ENCODE measurements at regions not wholly inside any gene's neighbourhood (a gene's known extent, or its start where the extent isn't known, plus 50 kb on each side); places are given as distances from the start of the nearest gene placed in this dataset.

DNA sequence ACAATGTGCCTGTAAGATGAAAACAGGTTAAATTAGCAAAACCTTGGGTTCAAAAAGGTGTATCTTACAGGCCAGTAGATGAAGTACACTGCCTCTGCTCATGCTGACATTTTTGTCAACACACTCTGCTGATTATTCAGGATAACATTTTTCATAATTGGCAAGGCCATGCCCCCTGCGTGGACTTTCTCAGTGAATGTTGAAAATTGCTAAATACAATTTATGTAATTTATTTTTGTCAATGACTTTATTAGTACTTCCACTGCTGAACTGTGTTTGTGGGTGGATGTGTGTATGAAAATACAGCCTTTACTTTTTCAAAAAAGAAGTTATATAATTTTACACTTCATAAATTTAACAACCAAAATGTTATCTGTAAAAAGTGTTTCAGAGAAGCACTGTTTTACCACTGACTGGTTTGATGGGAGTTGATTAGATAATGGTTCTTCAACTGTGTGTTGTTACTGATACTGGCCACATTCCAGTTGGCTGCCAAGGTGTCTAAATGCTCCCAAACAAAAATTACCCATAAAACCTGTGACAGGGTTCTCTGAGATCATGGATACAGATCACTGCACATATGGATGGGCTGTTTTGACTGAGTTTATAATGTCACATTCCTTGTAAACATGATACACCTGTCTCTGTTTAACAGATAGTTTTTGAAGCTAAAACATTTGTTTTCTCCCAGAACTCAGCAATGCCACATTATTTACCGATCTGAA is 151.9 kb upstream of the SLC7A11 start:
- H3K9me3 ChIP-seq (ENCODE audit: control insufficient read depth in 4 of 4, insufficient read depth in 3 of 4, low read length in 3 of 4) = no peaks in the 10 kb centered on the region
- ATAC-seq (ENCODE audit: insufficient read depth, low FRiP score) = no peak
- no peak overlapping the region for H3K27ac ChIP-seq (ENCODE audit: low read depth in 1 of 2, low read length in 1 of 2)
- H3K4me3 ChIP-seq = no peak overlapping the region
- DNase-seq = no peak
- no peaks in the 10 kb centered on the region for H3K4me1 ChIP-seq (ENCODE audit: control insufficient read depth in 5 of 5, insufficient read depth in 5 of 5, low read length in 5 of 5)
- TF ChIP-seq, protein P1, sequence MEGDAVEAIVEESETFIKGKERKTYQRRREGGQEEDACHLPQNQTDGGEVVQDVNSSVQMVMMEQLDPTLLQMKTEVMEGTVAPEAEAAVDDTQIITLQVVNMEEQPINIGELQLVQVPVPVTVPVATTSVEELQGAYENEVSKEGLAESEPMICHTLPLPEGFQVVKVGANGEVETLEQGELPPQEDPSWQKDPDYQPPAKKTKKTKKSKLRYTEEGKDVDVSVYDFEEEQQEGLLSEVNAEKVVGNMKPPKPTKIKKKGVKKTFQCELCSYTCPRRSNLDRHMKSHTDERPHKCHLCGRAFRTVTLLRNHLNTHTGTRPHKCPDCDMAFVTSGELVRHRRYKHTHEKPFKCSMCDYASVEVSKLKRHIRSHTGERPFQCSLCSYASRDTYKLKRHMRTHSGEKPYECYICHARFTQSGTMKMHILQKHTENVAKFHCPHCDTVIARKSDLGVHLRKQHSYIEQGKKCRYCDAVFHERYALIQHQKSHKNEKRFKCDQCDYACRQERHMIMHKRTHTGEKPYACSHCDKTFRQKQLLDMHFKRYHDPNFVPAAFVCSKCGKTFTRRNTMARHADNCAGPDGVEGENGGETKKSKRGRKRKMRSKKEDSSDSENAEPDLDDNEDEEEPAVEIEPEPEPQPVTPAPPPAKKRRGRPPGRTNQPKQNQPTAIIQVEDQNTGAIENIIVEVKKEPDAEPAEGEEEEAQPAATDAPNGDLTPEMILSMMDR (IDR thresholded peaks at IDR 0.05; ENCODE audit: control extremely low read depth, extremely low read depth) = no peak
- H3K9ac ChIP-seq (ENCODE audit: insufficient read depth in 1 of 2, low read length in 2 of 2) = no peak overlapping the region
- H3K27me3 ChIP-seq (ENCODE audit: control insufficient read depth in 3 of 3, insufficient read depth in 3 of 3, low read length in 2 of 3) = no peaks in the 10 kb centered on the region
- 61 to 72% methylated on average over 2 of the region's 2 CpGs for WGBS, 2 donors
- H3K36me3 ChIP-seq (ENCODE audit: control insufficient read depth in 4 of 4, insufficient read depth in 4 of 4, low read length in 4 of 4) = no peaks in the 10 kb centered on the region

DNA sequence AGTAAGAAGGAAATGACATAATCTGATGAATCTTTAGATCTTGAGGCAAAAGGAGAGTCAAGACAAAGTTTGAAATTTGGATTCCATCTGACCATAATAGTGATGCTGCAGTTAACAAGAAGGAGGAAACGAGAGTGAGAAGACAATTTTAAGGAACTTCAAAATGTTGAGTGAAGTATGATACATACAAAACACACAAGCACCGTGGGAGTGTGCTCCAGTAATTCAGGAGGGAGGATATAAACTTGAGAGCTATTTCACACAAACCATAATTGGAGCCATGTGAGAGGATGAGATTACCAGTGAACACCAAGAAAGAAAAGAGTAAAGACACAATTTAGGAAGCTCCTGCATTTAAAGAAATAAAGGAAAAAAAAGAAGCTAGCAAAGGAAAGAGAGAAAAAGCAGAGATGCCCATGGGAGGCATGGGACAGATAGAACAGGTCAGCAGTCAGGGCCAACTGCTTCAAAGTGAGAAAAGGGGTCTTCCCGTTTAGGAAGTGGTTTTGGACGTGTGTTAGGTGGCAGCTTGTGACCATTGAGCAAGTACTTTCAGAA is 150.7 kb upstream of the SLC7A11 start:
- no peak overlapping the region for H3K27ac ChIP-seq (ENCODE audit: low read depth in 1 of 2, low read length in 1 of 2)
- ATAC-seq (ENCODE audit: insufficient read depth, low FRiP score) (no peak), DNase-seq (no peak)
- H3K9ac ChIP-seq (ENCODE audit: insufficient read depth in 1 of 2, low read length in 2 of 2) = no peak overlapping the region
- H3K36me3 ChIP-seq (ENCODE audit: control insufficient read depth in 4 of 4, insufficient read depth in 4 of 4, low read length in 4 of 4) = no peaks in the 10 kb centered on the region
- no peaks in the 10 kb centered on the region for H3K4me1 ChIP-seq (ENCODE audit: control insufficient read depth in 5 of 5, insufficient read depth in 5 of 5, low read length in 5 of 5)
- H3K9me3 ChIP-seq (ENCODE audit: control insufficient read depth in 4 of 4, insufficient read depth in 3 of 4, low read length in 3 of 4) = no peaks in the 10 kb centered on the region
- 54 to 63% methylated on average over 4 of the region's 4 CpGs for WGBS, 2 donors
- TF ChIP-seq, protein P1 (IDR thresholded peaks at IDR 0.05; ENCODE audit: control extremely low read depth, extremely low read depth) = no peak
- H3K4me3 ChIP-seq = no peak overlapping the region
- H3K27me3 ChIP-seq (ENCODE audit: control insufficient read depth in 3 of 3, insufficient read depth in 3 of 3, low read length in 2 of 3) = no peaks in the 10 kb centered on the region

DNA sequence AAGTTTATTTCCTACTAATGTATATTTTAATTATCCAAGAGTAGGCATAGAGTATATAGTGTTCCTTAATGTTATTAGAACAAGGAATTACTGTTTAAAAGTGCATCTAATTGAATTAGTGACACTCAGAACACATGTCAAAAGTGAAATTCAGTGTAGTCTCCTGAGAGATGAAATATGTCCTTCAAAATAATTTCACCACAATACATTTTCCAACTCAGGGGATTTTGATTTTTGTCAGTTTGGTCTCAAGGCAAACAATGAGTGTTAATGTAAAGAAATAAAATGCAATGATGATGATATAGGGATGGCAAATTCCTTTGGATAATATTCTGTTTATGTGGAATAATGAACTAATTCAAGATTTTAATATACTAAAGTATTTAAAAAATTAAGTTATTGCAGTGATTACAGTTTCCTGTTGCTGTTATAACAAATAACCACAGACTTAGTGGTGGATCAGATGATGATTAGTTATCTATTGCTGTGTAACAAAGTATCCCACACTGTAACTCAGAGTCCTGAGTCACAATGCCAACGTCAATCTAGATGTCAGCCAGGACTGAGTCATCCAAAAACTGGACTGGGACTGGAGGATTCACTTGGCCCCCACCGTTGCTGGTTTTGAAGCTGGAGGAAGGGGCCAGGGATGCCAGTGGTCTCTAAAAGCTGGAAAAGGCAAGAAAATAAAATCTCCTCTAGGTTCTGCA is 148.0 kb upstream of the SLC7A11 start:
- DNase-seq (no peak), ATAC-seq (ENCODE audit: insufficient read depth, low FRiP score) (no peak)
- H3K27ac ChIP-seq (ENCODE audit: low read depth in 1 of 2, low read length in 1 of 2) = no peak overlapping the region
- H3K9ac ChIP-seq (ENCODE audit: insufficient read depth in 1 of 2, low read length in 2 of 2) = no peak overlapping the region
- TF ChIP-seq, protein P1 (IDR thresholded peaks at IDR 0.05; ENCODE audit: control extremely low read depth, extremely low read depth) = no peak
- no peaks in the 10 kb centered on the region for H3K4me1 ChIP-seq (ENCODE audit: control insufficient read depth in 5 of 5, insufficient read depth in 5 of 5, low read length in 5 of 5)
- H3K4me3 ChIP-seq = no peak overlapping the region
- H3K9me3 ChIP-seq (ENCODE audit: control insufficient read depth in 4 of 4, insufficient read depth in 3 of 4, low read length in 3 of 4) = no peaks in the 10 kb centered on the region
- WGBS, 2 donors = 57 to 70% methylated on average over 2 of the region's 2 CpGs
- H3K36me3 ChIP-seq (ENCODE audit: control insufficient read depth in 4 of 4, insufficient read depth in 4 of 4, low read length in 4 of 4) = no peaks in the 10 kb centered on the region
- no peaks in the 10 kb centered on the region for H3K27me3 ChIP-seq (ENCODE audit: control insufficient read depth in 3 of 3, insufficient read depth in 3 of 3, low read length in 2 of 3)
